GM12892 (cell line): ENCODE measurements at regions not wholly inside any gene's neighbourhood (a gene's known extent, or its start where the extent isn't known, plus 50 kb on each side); places are given as distances from the start of the nearest gene placed in this dataset.
"Not testable (repeated sequence)": the region's sequence is repeated elsewhere in the genome, so short reads cannot be mapped to it uniquely, and the experiment has no call there.

ENCODE experiments used
- DNase-seq: peaks from one replicate; pipeline ENCODE4 v3.0.0; 2011; ENCODE audit not compliant: insufficient read length
- FAIRE-seq: peaks from 2 replicates; lab custom pipeline; 2011; peaks lifted over from hg19 to GRCh38; lab: Jason Lieb, UNC
- POLR2A ChIP-seq: IDR thresholded peaks from 2 replicates; pipeline ENCODE4 v1.6.1; 2011; ENCODE audit warnings: low read depth, low read length, control low read depth
- POLR2AphosphoS5 ChIP-seq: IDR thresholded peaks from 2 replicates; pipeline ENCODE4 v1.6.1; 2011; ENCODE audit warnings: low read depth, low read length, control low read depth
- TAF1 ChIP-seq: IDR thresholded peaks from 2 replicates; pipeline ENCODE4 v1.6.1; 2011; ENCODE audit warnings: low read depth, mild to moderate bottlenecking, control low read depth, low read length, borderline replicate concordance

DNA sequence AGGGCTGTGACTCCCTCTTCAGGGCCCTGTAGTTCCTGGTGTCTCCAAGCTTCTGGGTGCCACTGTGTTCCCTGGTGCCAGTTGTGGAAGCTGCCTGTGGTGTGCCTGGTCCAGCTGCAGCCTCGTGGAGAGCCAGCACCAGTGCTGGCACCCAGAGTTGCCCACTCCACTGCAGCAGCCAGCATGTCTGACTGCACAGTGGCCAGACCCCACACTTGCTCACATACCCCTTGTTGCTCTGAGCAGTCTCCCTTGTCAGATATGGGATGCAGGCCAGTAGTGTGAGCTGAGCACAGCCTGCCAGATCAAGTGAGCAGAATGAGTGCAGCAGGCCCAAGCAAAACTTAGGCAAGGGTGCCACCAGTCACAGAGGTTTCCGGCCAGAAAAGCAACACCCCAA, 108.6 kb downstream of the ZMAT1 start:
- TF ChIP-seq TAF1 (no peak), POLR2A (no peak), POLR2AphosphoS5 (no peak)
- DNase-seq, result no peak
- FAIRE-seq, result no peak

DNA sequence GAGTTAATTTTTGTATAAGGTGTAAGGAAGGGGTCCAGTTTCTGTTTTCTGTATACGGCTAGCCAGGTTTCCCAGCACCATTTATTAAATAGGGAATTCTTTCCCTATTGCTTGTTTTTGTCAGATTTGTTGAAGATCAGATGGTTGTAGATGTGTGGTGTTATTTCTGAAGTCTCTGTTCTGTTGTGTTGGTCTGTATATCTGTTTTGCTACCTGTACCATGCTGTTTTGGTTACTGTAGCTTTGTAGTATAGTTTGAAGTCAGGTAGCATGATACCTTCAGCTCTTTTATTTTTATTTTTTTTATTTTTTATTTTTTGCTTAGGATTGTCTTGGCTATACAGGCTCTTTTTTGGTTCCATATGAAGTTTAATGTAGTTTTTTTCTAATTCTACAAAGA, 114.1 kb downstream of the ZMAT1 start:
- FAIRE-seq, DNase-seq: not testable (repeated sequence)

DNA sequence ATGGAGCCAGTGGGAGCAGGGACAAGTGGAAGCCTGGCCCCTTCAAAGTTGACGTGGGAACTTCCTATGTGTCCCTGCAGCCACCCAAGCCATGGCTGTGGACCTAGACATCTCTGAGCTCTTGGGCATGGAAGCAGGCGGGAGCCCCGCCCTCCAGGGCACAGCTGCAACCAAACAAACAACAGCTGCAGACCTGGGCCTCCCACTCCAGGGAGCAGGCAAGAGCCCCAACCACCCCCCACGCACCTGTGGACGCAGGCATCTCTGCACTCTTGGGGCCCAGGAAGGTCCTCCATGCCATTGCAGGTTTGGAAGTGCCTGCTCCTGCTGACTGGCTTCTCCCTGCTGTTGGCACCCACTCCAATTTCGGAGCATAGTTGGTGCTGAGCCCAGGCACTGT, 118.6 kb downstream of the ZMAT1 start:
- TF ChIP-seq TAF1, result no peak
- TF ChIP-seq POLR2A, result no peak
- no peak for TF ChIP-seq POLR2AphosphoS5
- FAIRE-seq (no peak), DNase-seq (no peak)

DNA sequence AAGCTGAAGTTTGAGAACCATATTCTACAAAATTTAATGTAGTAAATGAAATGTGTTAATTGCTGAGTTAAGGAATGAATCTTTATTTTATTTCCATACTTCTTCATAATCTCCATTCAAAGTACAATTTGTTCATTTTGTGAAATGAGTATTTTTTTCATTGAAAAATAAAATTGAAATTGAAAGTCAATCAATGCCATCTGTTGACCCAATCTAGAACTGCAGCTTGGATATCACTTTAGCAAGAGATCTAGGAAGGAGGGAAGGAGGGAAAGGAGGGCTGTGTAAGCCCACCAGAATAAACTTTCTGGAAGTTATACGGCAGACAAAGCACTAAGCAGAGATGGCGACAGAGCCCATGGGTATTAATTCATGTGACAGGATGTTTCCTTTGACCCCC, 128.4 kb downstream of the ZMAT1 start:
- DNase-seq, result no peak
- FAIRE-seq, result peak; percentile 54
- no peak for TF ChIP-seq POLR2AphosphoS5
- no peak for TF ChIP-seq POLR2A

DNA sequence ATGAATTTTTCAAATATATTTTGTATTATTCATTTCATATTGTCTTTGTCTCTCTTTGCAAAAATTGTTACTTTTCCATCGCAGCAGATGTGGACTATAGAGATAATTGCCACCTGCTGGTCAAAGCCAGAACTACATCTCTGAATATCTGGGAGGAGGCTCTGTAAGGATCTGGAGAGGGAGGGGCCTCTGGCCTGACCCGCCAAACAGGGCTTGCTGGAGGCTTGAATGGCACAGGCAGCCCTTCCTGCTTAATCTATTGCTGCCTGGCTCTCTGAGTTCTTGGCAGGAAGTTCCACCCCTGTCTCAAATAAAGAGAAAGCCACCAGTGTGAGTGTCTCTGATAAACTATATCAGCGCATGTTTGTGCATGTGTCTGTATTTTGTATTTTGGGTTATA, 132.4 kb downstream of the ZMAT1 start:
- FAIRE-seq (peak; percentile 63), DNase-seq (no peak)
- TF ChIP-seq POLR2AphosphoS5, result no peak
- no peak for TF ChIP-seq POLR2A
- TF ChIP-seq TAF1, result no peak

DNA sequence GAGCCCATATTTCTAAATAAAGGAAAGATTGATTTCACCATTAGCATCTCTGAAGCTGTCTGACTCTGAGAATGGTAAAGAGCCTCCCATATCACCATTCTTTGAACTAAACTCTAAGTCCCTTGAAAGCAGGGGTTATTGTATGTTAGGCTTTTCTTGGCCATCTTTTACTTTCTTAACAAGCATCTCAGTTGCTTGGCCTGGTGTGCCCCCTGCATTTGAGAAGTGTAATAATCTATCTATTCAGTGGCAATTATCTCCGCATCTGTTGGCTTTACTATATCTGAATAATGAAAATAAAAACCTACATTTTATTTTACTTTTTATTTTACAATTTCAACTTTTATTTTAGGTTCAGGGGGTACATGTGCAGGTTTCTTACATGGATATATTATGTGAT, 128.3 kb upstream of the ARMCX2 start:
- TF ChIP-seq TAF1 (no peak), POLR2AphosphoS5 (no peak), POLR2A (no peak)
- DNase-seq (no peak), FAIRE-seq (no peak)

DNA sequence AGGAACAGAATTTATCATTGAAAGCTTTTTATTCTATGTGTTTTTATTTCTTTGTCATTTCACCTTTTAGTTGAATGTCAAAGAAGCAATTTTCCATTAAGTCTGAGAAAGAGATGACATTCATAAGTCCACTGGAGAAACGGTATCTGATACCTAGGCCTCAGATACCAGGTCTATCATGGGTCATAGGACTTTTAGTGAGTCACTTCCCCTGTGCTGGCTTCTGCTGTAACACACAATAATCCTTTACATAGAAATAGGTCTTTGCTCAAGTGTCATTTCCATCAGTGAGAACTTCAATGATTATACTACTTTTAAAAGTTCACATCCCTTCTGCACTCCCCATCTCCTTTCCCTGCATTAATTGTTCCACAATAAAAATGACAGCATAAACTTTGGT, 125.5 kb upstream of the ARMCX2 start:
- FAIRE-seq (no peak), DNase-seq (no peak)
- TF ChIP-seq POLR2AphosphoS5 (no peak), POLR2A (no peak), TAF1 (no peak)

DNA sequence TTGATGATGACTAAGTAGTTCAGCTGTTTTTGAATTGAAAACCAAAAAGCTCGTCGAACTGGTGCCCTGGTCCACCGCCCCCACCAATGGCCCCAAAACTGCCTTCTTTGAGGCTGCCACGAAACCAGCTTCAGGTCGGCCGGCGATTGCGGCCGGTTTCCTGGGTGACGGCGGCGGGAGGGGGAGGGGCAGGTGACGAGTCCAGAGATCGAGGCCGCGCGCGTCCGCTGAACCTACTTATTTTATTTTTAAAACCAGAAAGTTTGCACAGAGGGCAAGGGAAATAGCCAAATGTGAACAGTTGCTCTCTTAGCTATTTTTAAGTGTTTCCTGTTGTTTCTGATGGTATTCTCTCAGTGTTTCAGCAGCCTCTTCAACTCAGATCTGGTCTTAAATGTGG, 120.8 kb upstream of the ARMCX2 start:
- not testable (repeated sequence) for DNase-seq, FAIRE-seq

DNA sequence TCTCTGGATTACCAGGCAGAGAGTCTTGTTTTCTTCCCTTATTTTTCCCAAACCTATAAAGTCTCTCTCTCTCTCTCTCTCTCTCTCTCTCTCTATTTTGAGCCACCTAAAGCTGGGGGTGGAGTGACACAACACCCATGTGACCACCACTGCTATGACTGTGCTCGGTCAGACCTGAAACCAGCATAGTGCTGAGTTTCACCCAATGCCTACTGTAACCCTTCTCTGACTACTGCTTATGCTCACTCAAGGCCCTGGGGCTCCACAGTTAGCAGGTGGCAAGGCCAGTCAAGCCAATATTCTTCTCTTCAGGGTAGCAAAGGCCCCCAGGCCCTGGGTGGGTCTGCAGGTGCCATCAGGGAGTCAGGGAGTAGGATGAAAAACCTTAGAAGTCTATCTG, 114.7 kb upstream of the ARMCX2 start:
- FAIRE-seq, result no peak
- no peak for TF ChIP-seq POLR2AphosphoS5
- no peak for TF ChIP-seq POLR2A
- TF ChIP-seq TAF1, result no peak
- no peak for DNase-seq

DNA sequence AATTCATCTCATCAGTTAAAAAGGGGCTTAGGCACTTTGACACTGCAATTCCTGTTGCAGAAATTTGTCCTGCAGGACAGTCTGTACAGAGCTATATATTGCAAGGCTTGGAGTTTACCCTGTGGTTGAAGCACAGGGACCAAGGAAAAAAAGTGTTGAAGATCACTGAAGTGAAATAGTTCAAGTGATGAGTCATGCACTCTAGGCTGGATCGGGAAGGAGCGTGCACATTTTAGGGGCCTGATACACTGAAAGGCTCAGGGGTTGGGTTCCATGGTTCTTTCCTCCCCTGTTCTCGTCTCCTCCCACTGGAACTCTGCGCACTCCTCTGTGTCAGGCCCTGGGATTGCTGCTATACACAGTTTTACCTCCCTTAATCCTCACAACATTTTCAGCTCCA, 104.9 kb upstream of the ARMCX2 start:
- DNase-seq (no peak), FAIRE-seq (no peak)
- TF ChIP-seq POLR2AphosphoS5, result no peak
- TF ChIP-seq POLR2A, result no peak
- no peak for TF ChIP-seq TAF1

DNA sequence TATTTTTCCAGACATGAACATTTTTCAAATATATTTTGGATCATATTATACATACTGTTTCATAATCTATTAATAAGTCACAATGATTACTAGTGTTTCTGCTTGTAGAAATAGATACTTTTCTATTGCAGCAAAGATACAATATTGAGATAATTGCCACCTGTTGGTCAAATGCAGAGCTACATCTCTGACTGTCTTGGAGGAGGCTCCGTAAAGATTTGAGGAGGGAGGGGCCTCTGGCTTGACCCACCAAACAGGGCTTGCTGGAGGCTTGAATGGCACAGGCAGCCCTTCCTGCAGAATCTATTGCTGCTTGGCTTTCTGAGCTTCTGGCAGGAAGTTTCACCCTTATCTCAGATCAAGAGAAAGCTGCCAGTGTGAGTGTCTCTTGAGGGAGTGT, 99.3 kb upstream of the ARMCX2 start:
- FAIRE-seq (peak; percentile 73), DNase-seq (no peak)
- TF ChIP-seq POLR2A (no peak), POLR2AphosphoS5 (no peak)

DNA sequence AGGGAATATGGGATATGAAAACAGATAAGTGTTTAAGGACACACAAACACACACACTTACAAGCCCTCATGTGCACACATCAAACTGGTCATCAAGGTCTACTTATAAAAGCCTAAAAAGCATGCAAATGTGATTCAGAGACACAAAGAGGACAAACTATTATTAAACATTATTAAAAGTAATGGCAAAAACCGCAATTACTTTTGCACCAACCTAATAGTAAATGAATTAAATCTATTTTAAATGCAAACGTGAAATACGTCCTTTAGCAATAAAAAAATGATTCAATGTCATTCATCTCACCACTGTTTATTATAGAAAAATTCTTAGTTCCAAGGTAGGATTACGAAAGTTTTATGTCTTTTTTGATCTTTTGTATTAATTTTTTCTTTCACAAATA, 91.1 kb upstream of the ARMCX2 start:
- no peak for FAIRE-seq
- no peak for TF ChIP-seq TAF1
- TF ChIP-seq POLR2A, result no peak
- no peak for TF ChIP-seq POLR2AphosphoS5

DNA sequence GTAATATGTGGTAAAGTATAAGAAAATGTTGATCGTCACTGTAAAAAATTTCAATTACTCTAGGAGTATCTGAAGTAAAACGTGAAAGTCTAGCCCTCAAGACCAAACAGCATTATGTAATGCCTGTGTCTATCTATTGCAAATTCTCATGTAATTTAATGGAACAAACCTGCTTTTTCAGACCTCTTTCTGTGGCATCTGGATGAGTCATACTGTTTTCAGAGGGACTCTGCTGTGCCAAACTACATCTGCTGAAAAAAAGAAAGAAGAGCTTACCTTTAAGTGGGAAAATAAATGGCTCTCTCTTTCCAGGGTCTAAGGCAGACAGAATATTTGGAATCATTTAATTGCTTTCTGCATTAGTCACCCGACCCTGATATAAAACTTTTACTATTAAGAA, 89.8 kb upstream of the ARMCX2 start:
- DNase-seq (no peak), FAIRE-seq (no peak)
- TF ChIP-seq POLR2AphosphoS5 (no peak), TAF1 (no peak), POLR2A (no peak)

More for the DNA sequence above, 91.1 kb upstream of the ARMCX2 start:
- no peak for DNase-seq

DNA sequence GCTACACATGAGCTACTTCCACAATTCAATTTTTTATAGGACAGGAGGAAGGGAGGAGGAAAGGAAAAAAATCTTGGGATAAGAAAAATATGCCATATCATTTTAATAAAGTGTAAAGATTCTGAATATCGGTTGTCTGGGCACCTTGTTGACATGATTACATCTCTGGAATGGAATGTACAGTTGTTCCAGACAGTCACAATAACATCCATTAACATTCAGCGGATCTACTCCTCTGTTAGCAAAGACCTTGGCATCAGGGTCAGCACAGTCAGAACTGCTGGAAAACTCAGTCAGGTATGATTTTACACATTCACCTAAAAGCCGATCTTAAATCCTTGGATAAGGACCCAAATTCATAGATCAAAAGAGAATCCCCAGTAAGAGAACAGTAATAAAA, 85.4 kb upstream of the ARMCX2 start:
- DNase-seq (no peak), FAIRE-seq (no peak)
- TF ChIP-seq POLR2A (no peak), POLR2AphosphoS5 (no peak), TAF1 (no peak)

DNA sequence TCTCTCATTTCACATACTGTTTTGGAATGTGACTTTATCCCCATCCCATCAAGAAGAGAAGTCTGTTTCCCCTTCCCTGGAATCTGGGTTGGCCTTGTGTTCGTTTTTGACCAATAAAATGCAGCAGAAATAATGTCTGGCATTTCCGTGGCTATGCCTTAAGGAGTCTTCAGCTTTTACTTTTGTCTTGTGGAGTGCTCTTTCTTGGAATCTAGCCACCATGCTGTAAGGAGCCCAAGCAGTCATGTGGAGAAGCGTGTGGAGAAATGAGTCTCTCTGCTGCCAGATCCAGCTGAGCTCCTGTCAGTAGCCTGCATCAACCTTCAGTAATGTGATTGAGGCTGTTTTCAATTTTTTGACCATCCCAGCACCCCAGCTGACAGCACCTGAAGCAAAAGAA, 84.4 kb upstream of the ARMCX2 start:
- FAIRE-seq (no peak), DNase-seq (no peak)
- TF ChIP-seq POLR2AphosphoS5 (no peak), TAF1 (no peak), POLR2A (no peak)
